22Rv1 (cell line): ENCODE measurements at regions not wholly inside any gene's neighbourhood (a gene's known extent, or its start where the extent isn't known, plus 50 kb on each side); places are given as distances from the start of the nearest gene placed in this dataset.

Source experiments
- ZFX ChIP-seq: fragments of 450-650 bp; IDR thresholded peaks from 2 replicates; pipeline ENCODE4 v1.6.1; 2017; ENCODE audit warnings: antibody characterized with exemption, borderline replicate concordance
- TF ChIP-seq, protein P1 (sequence below): fragments of 450-650 bp; IDR thresholded peaks from 2 replicates; pipeline ENCODE4 v1.5.1; 2017; ENCODE audit warnings: mild to moderate bottlenecking

DNA sequence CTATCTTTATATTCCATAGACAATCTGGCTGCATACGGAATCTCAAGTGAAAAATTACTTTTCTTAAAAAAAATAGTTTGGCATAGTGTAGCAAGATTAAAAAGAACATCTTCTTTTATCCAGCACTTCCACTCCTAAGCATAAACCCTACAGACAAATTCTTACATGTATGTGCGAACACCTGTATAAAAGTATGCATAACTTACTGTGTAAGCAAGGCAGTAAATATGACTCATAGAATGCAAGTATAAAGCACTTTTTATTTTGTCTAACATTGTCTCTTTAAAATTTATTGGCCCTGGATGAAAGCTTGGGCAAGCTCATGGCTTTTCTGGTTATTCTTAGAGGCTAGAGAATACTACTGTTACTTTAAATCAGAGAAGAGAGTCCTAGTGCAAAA lies 86.4 kb downstream of the MSX2 start:
- TF ChIP-seq, protein P1, sequence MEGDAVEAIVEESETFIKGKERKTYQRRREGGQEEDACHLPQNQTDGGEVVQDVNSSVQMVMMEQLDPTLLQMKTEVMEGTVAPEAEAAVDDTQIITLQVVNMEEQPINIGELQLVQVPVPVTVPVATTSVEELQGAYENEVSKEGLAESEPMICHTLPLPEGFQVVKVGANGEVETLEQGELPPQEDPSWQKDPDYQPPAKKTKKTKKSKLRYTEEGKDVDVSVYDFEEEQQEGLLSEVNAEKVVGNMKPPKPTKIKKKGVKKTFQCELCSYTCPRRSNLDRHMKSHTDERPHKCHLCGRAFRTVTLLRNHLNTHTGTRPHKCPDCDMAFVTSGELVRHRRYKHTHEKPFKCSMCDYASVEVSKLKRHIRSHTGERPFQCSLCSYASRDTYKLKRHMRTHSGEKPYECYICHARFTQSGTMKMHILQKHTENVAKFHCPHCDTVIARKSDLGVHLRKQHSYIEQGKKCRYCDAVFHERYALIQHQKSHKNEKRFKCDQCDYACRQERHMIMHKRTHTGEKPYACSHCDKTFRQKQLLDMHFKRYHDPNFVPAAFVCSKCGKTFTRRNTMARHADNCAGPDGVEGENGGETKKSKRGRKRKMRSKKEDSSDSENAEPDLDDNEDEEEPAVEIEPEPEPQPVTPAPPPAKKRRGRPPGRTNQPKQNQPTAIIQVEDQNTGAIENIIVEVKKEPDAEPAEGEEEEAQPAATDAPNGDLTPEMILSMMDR: no peak
- TF ChIP-seq ZFX: no peak
